ENCODE measurements at regions not wholly inside any gene's neighbourhood (a gene's known extent, or its start where the extent isn't known, plus 50 kb on each side); places are given as distances from the start of the nearest gene placed in this dataset.

DNA sequence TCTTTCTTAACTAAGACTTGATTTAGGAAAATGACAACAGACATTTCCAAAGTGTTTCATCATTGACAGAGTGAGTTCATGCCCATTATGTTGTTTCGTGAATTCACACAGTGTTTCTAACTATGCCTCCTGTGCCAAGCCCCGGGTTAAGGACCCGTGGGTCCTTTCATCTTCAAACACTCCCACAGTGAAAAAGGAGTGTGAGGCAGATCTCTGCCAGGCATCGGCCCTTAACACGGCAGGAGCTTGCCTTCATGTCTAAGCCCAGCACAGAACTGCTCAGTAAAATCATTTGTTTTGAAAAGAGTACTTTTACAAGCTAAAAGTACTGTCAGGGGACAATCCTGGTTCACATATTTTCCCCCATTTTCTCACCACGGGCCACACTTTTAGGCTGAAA is 80.0 kb upstream of the FOXB1 start:
- TF ChIP-seq, protein P1, sequence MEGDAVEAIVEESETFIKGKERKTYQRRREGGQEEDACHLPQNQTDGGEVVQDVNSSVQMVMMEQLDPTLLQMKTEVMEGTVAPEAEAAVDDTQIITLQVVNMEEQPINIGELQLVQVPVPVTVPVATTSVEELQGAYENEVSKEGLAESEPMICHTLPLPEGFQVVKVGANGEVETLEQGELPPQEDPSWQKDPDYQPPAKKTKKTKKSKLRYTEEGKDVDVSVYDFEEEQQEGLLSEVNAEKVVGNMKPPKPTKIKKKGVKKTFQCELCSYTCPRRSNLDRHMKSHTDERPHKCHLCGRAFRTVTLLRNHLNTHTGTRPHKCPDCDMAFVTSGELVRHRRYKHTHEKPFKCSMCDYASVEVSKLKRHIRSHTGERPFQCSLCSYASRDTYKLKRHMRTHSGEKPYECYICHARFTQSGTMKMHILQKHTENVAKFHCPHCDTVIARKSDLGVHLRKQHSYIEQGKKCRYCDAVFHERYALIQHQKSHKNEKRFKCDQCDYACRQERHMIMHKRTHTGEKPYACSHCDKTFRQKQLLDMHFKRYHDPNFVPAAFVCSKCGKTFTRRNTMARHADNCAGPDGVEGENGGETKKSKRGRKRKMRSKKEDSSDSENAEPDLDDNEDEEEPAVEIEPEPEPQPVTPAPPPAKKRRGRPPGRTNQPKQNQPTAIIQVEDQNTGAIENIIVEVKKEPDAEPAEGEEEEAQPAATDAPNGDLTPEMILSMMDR (IDR thresholded peaks at IDR 0.05), result no peak
- no peak for TF ChIP-seq POLR2AphosphoS5 (IDR thresholded peaks at IDR 0.05; ENCODE audit: low read depth, low read length)
- TF ChIP-seq, protein P2, sequence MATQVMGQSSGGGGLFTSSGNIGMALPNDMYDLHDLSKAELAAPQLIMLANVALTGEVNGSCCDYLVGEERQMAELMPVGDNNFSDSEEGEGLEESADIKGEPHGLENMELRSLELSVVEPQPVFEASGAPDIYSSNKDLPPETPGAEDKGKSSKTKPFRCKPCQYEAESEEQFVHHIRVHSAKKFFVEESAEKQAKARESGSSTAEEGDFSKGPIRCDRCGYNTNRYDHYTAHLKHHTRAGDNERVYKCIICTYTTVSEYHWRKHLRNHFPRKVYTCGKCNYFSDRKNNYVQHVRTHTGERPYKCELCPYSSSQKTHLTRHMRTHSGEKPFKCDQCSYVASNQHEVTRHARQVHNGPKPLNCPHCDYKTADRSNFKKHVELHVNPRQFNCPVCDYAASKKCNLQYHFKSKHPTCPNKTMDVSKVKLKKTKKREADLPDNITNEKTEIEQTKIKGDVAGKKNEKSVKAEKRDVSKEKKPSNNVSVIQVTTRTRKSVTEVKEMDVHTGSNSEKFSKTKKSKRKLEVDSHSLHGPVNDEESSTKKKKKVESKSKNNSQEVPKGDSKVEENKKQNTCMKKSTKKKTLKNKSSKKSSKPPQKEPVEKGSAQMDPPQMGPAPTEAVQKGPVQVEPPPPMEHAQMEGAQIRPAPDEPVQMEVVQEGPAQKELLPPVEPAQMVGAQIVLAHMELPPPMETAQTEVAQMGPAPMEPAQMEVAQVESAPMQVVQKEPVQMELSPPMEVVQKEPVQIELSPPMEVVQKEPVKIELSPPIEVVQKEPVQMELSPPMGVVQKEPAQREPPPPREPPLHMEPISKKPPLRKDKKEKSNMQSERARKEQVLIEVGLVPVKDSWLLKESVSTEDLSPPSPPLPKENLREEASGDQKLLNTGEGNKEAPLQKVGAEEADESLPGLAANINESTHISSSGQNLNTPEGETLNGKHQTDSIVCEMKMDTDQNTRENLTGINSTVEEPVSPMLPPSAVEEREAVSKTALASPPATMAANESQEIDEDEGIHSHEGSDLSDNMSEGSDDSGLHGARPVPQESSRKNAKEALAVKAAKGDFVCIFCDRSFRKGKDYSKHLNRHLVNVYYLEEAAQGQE (IDR thresholded peaks at IDR 0.05; ENCODE audit: insufficient read depth in 1 of 2, low read depth in 2 of 2, low read length in 1 of 2), result no peak

All from Panc1 (cell line).